Upper lobe of left lung (tissue), 6 donors: ENCODE measurements at regions not wholly inside any gene's neighbourhood (a gene's known extent, or its start where the extent isn't known, plus 50 kb on each side); places are given as distances from the start of the nearest gene placed in this dataset.

Experiments used
- ATAC-seq, 2 donors: fragments of 200-7000 bp; cut with Tn5 transposase; one replicate each; pipeline ENCODE4 v1.9.1; 2022; ENCODE audit warnings: mild to moderate bottlenecking in 2 of 2, moderate library complexity in 2 of 2; ENCODE audit not compliant: low FRiP score in 2 of 2
- DNase-seq, 2 donors: peaks; one replicate each; pipeline ENCODE4 v3.0.0-alpha.2; 2019 to 2020
- H3K27ac ChIP-seq, 4 donors: fragments of 200-600 bp; sonication (generic); one replicate each; pipeline ENCODE4 v1.5.1; 2016 to 2019
- H3K27me3 ChIP-seq, 4 donors: fragments of 200-600 bp; sonication (generic); one replicate each; pipeline ENCODE4 v1.5.1; 2017 to 2019
- H3K36me3 ChIP-seq, 4 donors: fragments of 200-600 bp; sonication (generic); one replicate each; pipeline ENCODE4 v1.5.1; 2016 to 2019
- H3K4me1 ChIP-seq, 4 donors: fragments of 200-600 bp; sonication (generic); one replicate each; pipeline ENCODE4 v1.5.1; 2018 to 2019
- H3K4me3 ChIP-seq, 4 donors: fragments of 200-600 bp; sonication (generic); one replicate each; pipeline ENCODE4 v1.5.1; 2017 to 2019; ENCODE audit warnings: mild to moderate bottlenecking in 2 of 4, moderate library complexity in 1 of 4
- H3K9me3 ChIP-seq, 4 donors: fragments of 200-600 bp; sonication (generic); one replicate each; pipeline ENCODE4 v1.5.1; 2018 to 2019
- EP300 ChIP-seq, 4 donors: sonication (generic); formaldehyde crosslinking; IDR thresholded peaks; one replicate each; pipeline ENCODE4 v1.5.1; 2017; ENCODE audit warnings: antibody characterized with exemption in 4 of 4, control low read depth in 2 of 4
- POLR2A ChIP-seq, 4 donors: fragments of 450-650 bp; IDR thresholded peaks; one replicate each; pipeline ENCODE4 v1.5.1; 2016 to 2017; ENCODE audit warnings: antibody characterized with exemption in 4 of 4, mild to moderate bottlenecking in 2 of 4
- POLR2AphosphoS5 ChIP-seq, 2 donors: sonication (generic); formaldehyde crosslinking; IDR thresholded peaks; one replicate each; pipeline ENCODE4 v1.5.1; 2017; ENCODE audit warnings: antibody characterized with exemption in 2 of 2
- WGBS, 2 donors: methylation state at CpG; one replicate each; pipeline ENCODE4 v1.1.5; 2017 to 2018; 5-methylcytosine and 5-hydroxymethylcytosine counted together
- TF ChIP-seq, protein P1 (sequence below), 6 experiments: fragments of 450-650 bp in 4 of 6; fragments of 200-600 bp in 2 of 6; sonication (generic) in 2 of 6; IDR thresholded peaks; one replicate each; pipeline ENCODE4 v1.5.1; 2016 to 2019; ENCODE audit warnings: antibody characterized with exemption in 6 of 6
- donor health status: DM: no; HTN: no; CAD: no; lungs with moderate emphysema.
- donor health status: DM: no; HTN: yes; CAD: no; lungs with severe emphysema.

- Histone ChIP-seq H3K4me1 (no peaks in the 10 kb centered on the region), H3K9me3 (no peaks in the 10 kb centered on the region), H3K27ac (no peak overlapping the region), H3K27me3 (no peaks in the 10 kb centered on the region), H3K4me3 (no peak overlapping the region), H3K36me3 (no peaks in the 10 kb centered on the region)
- no peak for TF ChIP-seq POLR2A (IDR thresholded peaks at IDR 0.05)
- no peak for TF ChIP-seq EP300 (IDR thresholded peaks at IDR 0.05)
- TF ChIP-seq, protein P1, sequence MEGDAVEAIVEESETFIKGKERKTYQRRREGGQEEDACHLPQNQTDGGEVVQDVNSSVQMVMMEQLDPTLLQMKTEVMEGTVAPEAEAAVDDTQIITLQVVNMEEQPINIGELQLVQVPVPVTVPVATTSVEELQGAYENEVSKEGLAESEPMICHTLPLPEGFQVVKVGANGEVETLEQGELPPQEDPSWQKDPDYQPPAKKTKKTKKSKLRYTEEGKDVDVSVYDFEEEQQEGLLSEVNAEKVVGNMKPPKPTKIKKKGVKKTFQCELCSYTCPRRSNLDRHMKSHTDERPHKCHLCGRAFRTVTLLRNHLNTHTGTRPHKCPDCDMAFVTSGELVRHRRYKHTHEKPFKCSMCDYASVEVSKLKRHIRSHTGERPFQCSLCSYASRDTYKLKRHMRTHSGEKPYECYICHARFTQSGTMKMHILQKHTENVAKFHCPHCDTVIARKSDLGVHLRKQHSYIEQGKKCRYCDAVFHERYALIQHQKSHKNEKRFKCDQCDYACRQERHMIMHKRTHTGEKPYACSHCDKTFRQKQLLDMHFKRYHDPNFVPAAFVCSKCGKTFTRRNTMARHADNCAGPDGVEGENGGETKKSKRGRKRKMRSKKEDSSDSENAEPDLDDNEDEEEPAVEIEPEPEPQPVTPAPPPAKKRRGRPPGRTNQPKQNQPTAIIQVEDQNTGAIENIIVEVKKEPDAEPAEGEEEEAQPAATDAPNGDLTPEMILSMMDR (IDR thresholded peaks at IDR 0.05) = no peak
- TF ChIP-seq POLR2AphosphoS5 (IDR thresholded peaks at IDR 0.05) = no peak
- ATAC-seq (peak in 1 of 2 donors; percentile 26), DNase-seq (peak in 1 of 2 donors; percentile 12)
- WGBS, 2 donors = 70 to 79% methylated on average over 8 of the region's 8 CpGs
Observed at GRCh38 chr2:158893026-158893425, 75.4 kb upstream of the TANC1 start.

DNA sequence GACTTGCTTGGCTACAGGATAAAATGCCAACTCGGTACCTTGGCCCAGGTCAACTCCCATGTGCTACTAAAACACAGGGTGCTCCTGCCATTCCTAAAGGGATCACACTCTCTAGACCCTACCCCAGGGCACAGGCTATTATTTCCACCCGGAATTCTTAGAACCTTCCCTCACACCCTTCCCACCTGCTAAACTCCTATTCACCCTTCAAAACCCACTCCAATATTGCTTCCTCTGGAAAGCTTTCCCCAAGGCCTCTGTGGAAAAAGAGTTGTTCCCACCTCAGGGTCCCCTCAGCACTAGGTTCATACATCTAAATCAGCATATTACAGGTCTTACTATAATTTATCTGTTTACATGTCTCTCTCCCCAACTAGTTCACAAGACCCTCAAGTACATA, 75.0 kb upstream of the TANC1 start:
- H3K36me3 ChIP-seq = no peaks in the 10 kb centered on the region
- H3K9me3 ChIP-seq = no peaks in the 10 kb centered on the region
- DNase-seq (no peak), ATAC-seq (no peak)
- 90 to 94% methylated on average over 2 of the region's 2 CpGs for WGBS, 2 donors
- H3K4me3 ChIP-seq = no peak overlapping the region
- no peaks in the 10 kb centered on the region for H3K27me3 ChIP-seq
- no peaks in the 10 kb centered on the region for H3K4me1 ChIP-seq
- H3K27ac ChIP-seq = no peak overlapping the region
- TF ChIP-seq POLR2AphosphoS5 (IDR thresholded peaks at IDR 0.05) = no peak
- TF ChIP-seq, protein P1 (IDR thresholded peaks at IDR 0.05) = no peak

DNA sequence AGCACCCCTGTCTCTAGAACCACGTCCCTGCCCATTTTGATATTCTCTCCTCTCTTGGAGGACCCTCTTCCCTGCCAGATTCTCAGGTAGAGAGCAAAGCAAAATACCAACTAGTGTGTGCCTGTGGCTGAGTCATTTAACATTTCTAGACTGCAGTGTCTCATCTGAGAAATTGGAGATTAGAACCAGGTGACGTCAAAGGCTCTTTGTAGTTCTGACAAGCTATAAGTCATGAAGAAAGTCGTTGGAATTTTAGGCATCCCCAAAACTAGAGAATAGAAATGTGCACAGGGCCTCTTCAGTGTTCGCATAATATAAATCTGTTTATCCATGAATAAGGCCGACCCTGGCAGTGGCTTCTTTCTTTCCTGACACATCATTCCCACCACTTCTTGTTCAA, 74.4 kb upstream of the TANC1 start:
- Histone ChIP-seq H3K36me3 (no peaks in the 10 kb centered on the region), H3K9me3 (no peaks in the 10 kb centered on the region), H3K27me3 (no peaks in the 10 kb centered on the region), H3K4me1 (no peaks in the 10 kb centered on the region), H3K27ac (no peak overlapping the region), H3K4me3 (no peak overlapping the region)
- ATAC-seq (no peak), DNase-seq (no peak)
- 80% methylated on average over 5 of the region's 5 CpGs for WGBS, 2 donors
- no peak for TF ChIP-seq EP300 (IDR thresholded peaks at IDR 0.05)
- no peak for TF ChIP-seq POLR2A (IDR thresholded peaks at IDR 0.05)
- TF ChIP-seq POLR2AphosphoS5 (IDR thresholded peaks at IDR 0.05) = no peak
- TF ChIP-seq, protein P1 (IDR thresholded peaks at IDR 0.05) = no peak

DNA sequence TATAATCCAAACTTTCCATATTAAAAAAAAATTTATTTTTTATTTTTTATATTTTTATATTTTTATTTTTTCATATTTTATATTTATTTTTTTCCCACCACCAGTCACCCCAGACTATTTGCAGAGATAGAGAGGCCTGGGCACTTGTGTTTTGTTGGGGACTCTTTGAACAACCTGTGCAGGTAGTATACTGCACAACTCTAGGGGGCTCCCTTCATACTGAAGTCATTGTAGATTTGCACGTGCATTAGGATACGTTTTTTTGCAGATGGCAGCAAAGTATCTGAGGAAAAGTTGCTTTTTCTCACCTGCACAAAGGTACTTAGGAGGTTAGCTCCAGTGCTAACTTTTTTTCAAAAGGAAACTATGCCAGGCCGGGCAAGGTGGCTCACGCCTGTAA, 73.9 kb upstream of the TANC1 start:
- Histone ChIP-seq H3K27ac (no peak overlapping the region), H3K27me3 (no peaks in the 10 kb centered on the region), H3K4me1 (no peaks in the 10 kb centered on the region), H3K9me3 (no peaks in the 10 kb centered on the region), H3K36me3 (no peaks in the 10 kb centered on the region), H3K4me3 (no peak overlapping the region)
- no peak for DNase-seq
- ATAC-seq = no peak
- no peak for TF ChIP-seq POLR2AphosphoS5 (IDR thresholded peaks at IDR 0.05)
- no peak for TF ChIP-seq EP300 (IDR thresholded peaks at IDR 0.05)
- TF ChIP-seq, protein P1 (IDR thresholded peaks at IDR 0.05) = no peak
- TF ChIP-seq POLR2A (IDR thresholded peaks at IDR 0.05) = no peak
- WGBS, 2 donors = 86 to 94% methylated on average over 4 of the region's 4 CpGs

DNA sequence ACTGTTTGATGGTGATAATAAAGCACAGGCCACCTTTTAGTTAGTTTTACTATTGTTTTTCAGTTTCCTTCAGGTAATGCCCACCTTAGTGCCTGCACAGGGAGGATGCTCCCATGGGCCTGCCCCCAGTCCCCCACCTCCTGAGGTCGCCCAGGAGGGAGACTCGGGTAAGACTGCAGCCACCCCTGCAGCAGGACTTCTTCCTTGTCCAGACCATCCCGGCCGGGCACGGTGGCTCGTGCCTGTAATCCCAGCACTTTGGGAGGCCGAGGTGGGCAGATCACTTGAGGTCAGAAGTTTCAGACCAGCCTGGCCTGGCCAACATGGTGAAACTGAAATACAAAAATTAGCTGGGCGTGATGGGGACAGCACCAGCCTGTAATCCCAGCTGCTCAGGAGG, 68.1 kb upstream of the TANC1 start:
- WGBS, 2 donors = 94 to 97% methylated on average over 5 to 8 of the region's 8 CpGs
- Histone ChIP-seq H3K27me3 (no peaks in the 10 kb centered on the region), H3K36me3 (no peaks in the 10 kb centered on the region), H3K4me3 (no peak overlapping the region), H3K27ac (no peak overlapping the region), H3K4me1 (peaks cover 0 to 11% (median 4%) of the 10 kb centered on the region in 4 donors), H3K9me3 (no peaks in the 10 kb centered on the region)
- DNase-seq (peak in 1 of 2 donors; percentile 39), ATAC-seq (peak in 1 of 2 donors; percentile 40)
- TF ChIP-seq, protein P1 (IDR thresholded peaks at IDR 0.05) = no peak
- TF ChIP-seq POLR2A (IDR thresholded peaks at IDR 0.05) (no peak), POLR2AphosphoS5 (IDR thresholded peaks at IDR 0.05) (no peak), EP300 (IDR thresholded peaks at IDR 0.05) (no peak)
